Karpas-422 (cell line): ENCODE measurements at regions not wholly inside any gene's neighbourhood (a gene's known extent, or its start where the extent isn't known, plus 50 kb on each side); places are given as distances from the start of the nearest gene placed in this dataset.
"Not testable (repeated sequence)": the region's sequence is repeated elsewhere in the genome, so short reads cannot be mapped to it uniquely, and the experiment has no call there.

Experiments
- DNase-seq: peaks from one replicate; pipeline ENCODE4 v3.0.0-alpha.2; 2015
- H2AFZ ChIP-seq: fragments of 200-600 bp; sonication (generic); 2 replicates; pipeline ENCODE4 v1.6.1; 2014; ENCODE audit warnings: antibody characterized with exemption, low read length, mixed read lengths
- H3K27ac ChIP-seq: fragments of 200-600 bp; sonication (generic); 2 replicates; pipeline ENCODE4 v1.5.1; 2014; ENCODE audit warnings: mild to moderate bottlenecking, low read length, moderate library complexity
- H3K27me3 ChIP-seq: fragments of 200-600 bp; sonication (generic); 2 replicates; pipeline ENCODE4 v1.6.1; 2014; ENCODE audit warnings: low read length, mixed read lengths
- H3K36me3 ChIP-seq: fragments of 200-600 bp; sonication (generic); 2 replicates; pipeline ENCODE4 v1.6.1; 2014; ENCODE audit warnings: low read length, mixed read lengths; ENCODE audit not compliant: insufficient read depth
- H3K4me1 ChIP-seq: fragments of 200-600 bp; sonication (generic); 2 replicates; pipeline ENCODE4 v1.6.1; 2014; ENCODE audit warnings: mild to moderate bottlenecking, low read length, mixed read lengths
- H3K4me2 ChIP-seq: fragments of 200-600 bp; sonication (generic); 2 replicates; pipeline ENCODE4 v1.6.1; 2014; ENCODE audit warnings: low read length, low read depth, mild to moderate bottlenecking; ENCODE audit not compliant: poor library complexity, severe bottlenecking
- H3K4me3 ChIP-seq: fragments of 200-600 bp; sonication (generic); 2 replicates; pipeline ENCODE4 v1.5.1; 2014; ENCODE audit warnings: mild to moderate bottlenecking, antibody characterized with exemption, low read length, mixed read lengths
- H3K79me2 ChIP-seq: fragments of 200-600 bp; sonication (generic); 2 replicates; pipeline ENCODE4 v1.6.1; 2014; ENCODE audit warnings: mild to moderate bottlenecking, low read length, mixed read lengths
- H3K9ac ChIP-seq: fragments of 200-600 bp; sonication (generic); 2 replicates; pipeline ENCODE4 v1.6.0; 2014; ENCODE audit warnings: low read length
- H3K9me2 ChIP-seq: fragments of 200-600 bp; sonication (generic), shearing (Covaris generic); replicated peaks from 2 replicates; pipeline ENCODE4 v1.6.0; 2014; ENCODE audit warnings: mild to moderate bottlenecking, low read length, moderate library complexity; ENCODE audit not compliant: insufficient read depth
- H3K9me3 ChIP-seq: fragments of 300-700, 200-600 bp; sonication (generic); 2 replicates; pipeline ENCODE4 v1.6.1; 2014; ENCODE audit warnings: low read length, mixed read lengths
- H4K20me1 ChIP-seq: fragments of 200-600 bp; sonication (generic); 2 replicates; pipeline ENCODE4 v1.6.1; 2014; ENCODE audit warnings: mild to moderate bottlenecking, antibody characterized with exemption, low read length, low read depth; ENCODE audit not compliant: insufficient read depth

GRCh38 chr2:90235452-90235851 lies 1544.0 kb downstream of the RPIA start:
- H3K36me3 ChIP-seq, H3K27me3 ChIP-seq, H2AFZ ChIP-seq, H4K20me1 ChIP-seq, DNase-seq, H3K9me3 ChIP-seq, H3K79me2 ChIP-seq, H3K9me2 ChIP-seq: not testable (repeated sequence)
- Histone ChIP-seq H3K4me2 (peak overlapping the region; percentile 64), H3K4me1 (peaks cover 32% of the 10 kb centered on the region), H3K4me3 (peak overlapping the region; percentile 43), H3K9ac (peak overlapping the region; percentile 51; the same call in 1 of the 2 replicates), H3K27ac (peak overlapping the region; percentile 89)

GRCh38 chr2:90237923-90238361 lies 1546.5 kb downstream of the RPIA start:
- H3K4me1 ChIP-seq: peaks cover 32% of the 10 kb centered on the region
- peak overlapping the region; percentile 11 for H3K4me2 ChIP-seq
- H3K9ac ChIP-seq, H4K20me1 ChIP-seq, H3K36me3 ChIP-seq, H3K4me3 ChIP-seq, H2AFZ ChIP-seq, H3K9me2 ChIP-seq, H3K27me3 ChIP-seq, H3K79me2 ChIP-seq, H3K9me3 ChIP-seq: not testable (repeated sequence)
- peak; percentile 68 for DNase-seq
- peak overlapping the region; percentile 73 for H3K27ac ChIP-seq

- not testable (repeated sequence) for H3K27ac ChIP-seq, H3K9ac ChIP-seq, H3K36me3 ChIP-seq, H3K9me3 ChIP-seq, H3K79me2 ChIP-seq, H3K9me2 ChIP-seq, H3K4me3 ChIP-seq, H3K27me3 ChIP-seq, H2AFZ ChIP-seq, H4K20me1 ChIP-seq, DNase-seq
- H3K4me2 ChIP-seq: peak overlapping the region; percentile 26
- peaks cover 32% of the 10 kb centered on the region for H3K4me1 ChIP-seq
These were observed 1547.2 kb downstream of the RPIA start for GRCh38 chr2:90238505-90239230.

GRCh38 chr2:90239769-90240168 lies 1548.3 kb downstream of the RPIA start:
- not testable (repeated sequence) for H3K79me2 ChIP-seq, H3K9me3 ChIP-seq, H4K20me1 ChIP-seq, H2AFZ ChIP-seq, H3K9ac ChIP-seq, H3K4me2 ChIP-seq, H3K27ac ChIP-seq, H3K27me3 ChIP-seq, H3K36me3 ChIP-seq, H3K4me3 ChIP-seq, H3K9me2 ChIP-seq
- H3K4me1 ChIP-seq: peaks cover 30% of the 10 kb centered on the region
- peak; percentile 34 for DNase-seq

- not testable (repeated sequence) for DNase-seq, H3K9me2 ChIP-seq, H2AFZ ChIP-seq, H3K4me1 ChIP-seq, H3K9me3 ChIP-seq, H3K4me3 ChIP-seq, H3K36me3 ChIP-seq, H3K27ac ChIP-seq, H4K20me1 ChIP-seq, H3K4me2 ChIP-seq, H3K9ac ChIP-seq, H3K79me2 ChIP-seq, H3K27me3 ChIP-seq
These were observed 1553.7 kb downstream of the RPIA start for GRCh38 chr2:90244902-90245765.

GRCh38 chr2:90248400-90248799 lies 1556.9 kb downstream of the RPIA start:
- H4K20me1 ChIP-seq, H3K9me3 ChIP-seq, H3K36me3 ChIP-seq, H3K9ac ChIP-seq, H2AFZ ChIP-seq, H3K27me3 ChIP-seq, H3K9me2 ChIP-seq, H3K27ac ChIP-seq, DNase-seq, H3K4me2 ChIP-seq, H3K4me1 ChIP-seq, H3K79me2 ChIP-seq, H3K4me3 ChIP-seq: not testable (repeated sequence)

GRCh38 chr2:90250350-90250749 lies 1558.9 kb downstream of the RPIA start:
- not testable (repeated sequence) for H3K4me3 ChIP-seq, H3K9me2 ChIP-seq, H3K27me3 ChIP-seq, DNase-seq, H2AFZ ChIP-seq, H3K9me3 ChIP-seq, H3K36me3 ChIP-seq, H3K27ac ChIP-seq, H3K9ac ChIP-seq, H3K79me2 ChIP-seq, H3K4me2 ChIP-seq, H3K4me1 ChIP-seq, H4K20me1 ChIP-seq

- not testable (repeated sequence) for H3K27me3 ChIP-seq, H3K4me1 ChIP-seq, H3K79me2 ChIP-seq, H3K4me3 ChIP-seq, H3K27ac ChIP-seq, H3K36me3 ChIP-seq, H2AFZ ChIP-seq, H3K9ac ChIP-seq, H3K4me2 ChIP-seq, H4K20me1 ChIP-seq, DNase-seq, H3K9me2 ChIP-seq, H3K9me3 ChIP-seq
These were observed 1560.1 kb downstream of the RPIA start for GRCh38 chr2:90251576-90251975.
